Esophagus squamous epithelium (tissue), 4 donors: ENCODE measurements at regions not wholly inside any gene's neighbourhood (a gene's known extent, or its start where the extent isn't known, plus 50 kb on each side); places are given as distances from the start of the nearest gene placed in this dataset.
"Not testable (repeated sequence)": the region's sequence is repeated elsewhere in the genome, so short reads cannot be mapped to it uniquely, and the experiment has no call there.

Source experiments
- CTCF ChIP-seq, 6 experiments: fragments of 450-650 bp in 4 of 6; fragments of 200-600 bp in 2 of 6; sonication (generic) in 2 of 6; IDR thresholded peaks; one replicate each; pipeline ENCODE4 v1.5.1; 2016 to 2019; ENCODE audit warnings: antibody characterized with exemption in 6 of 6, mild to moderate bottlenecking in 4 of 6, moderate library complexity in 4 of 6
- POLR2A ChIP-seq, 4 donors: fragments of 450-650 bp; IDR thresholded peaks; one replicate each; pipeline ENCODE4 v1.6.1; 2017; ENCODE audit warnings: antibody characterized with exemption in 4 of 4, mild to moderate bottlenecking in 4 of 4, moderate library complexity in 3 of 4

- TF ChIP-seq CTCF, POLR2A (IDR thresholded peaks at IDR 0.05): not testable (repeated sequence)
Measured at GRCh38 chr5:84746280-84746679, 361.6 kb upstream of the EDIL3 start.
